Mesendoderm (in vitro differentiated cells): ENCODE measurements at regions not wholly inside any gene's neighbourhood (a gene's known extent, or its start where the extent isn't known, plus 50 kb on each side); places are given as distances from the start of the nearest gene placed in this dataset.
A peak's percentile ranks its signal among the peaks of the same experiment; 100 is the strongest.

Source experiments
- DNase-seq: peaks from one replicate; pipeline ENCODE4 v3.0.0; 2013
- H2AK5ac ChIP-seq: 2 replicates; pipeline ENCODE4 v1.6.1; 2013; ENCODE audit warnings: low read length, inconsistent platforms
- H2BK120ac ChIP-seq: 2 replicates; pipeline ENCODE4 v1.6.1; 2013; ENCODE audit warnings: low read depth, mild to moderate bottlenecking, low read length, moderate library complexity, mixed read lengths
- H2BK15ac ChIP-seq: replicated peaks from 2 replicates; pipeline ENCODE4 v1.6.1; 2013; ENCODE audit warnings: low read depth, mild to moderate bottlenecking, moderate library complexity
- H2BK5ac ChIP-seq: 2 replicates; pipeline ENCODE4 v1.6.1; 2013; ENCODE audit warnings: low read length, inconsistent platforms
- H3K18ac ChIP-seq: 2 replicates; pipeline ENCODE4 v1.6.1; 2013; ENCODE audit warnings: mild to moderate bottlenecking, low read length, mixed read lengths
- H3K23ac ChIP-seq: one replicate; pipeline ENCODE4 v1.6.1; 2013; ENCODE audit warnings: low read length
- H3K27ac ChIP-seq: 2 replicates; pipeline ENCODE4 v1.5.1; 2013; ENCODE audit warnings: low read depth, mild to moderate bottlenecking, inconsistent platforms, low read length, moderate library complexity
- H3K27me3 ChIP-seq: 2 replicates; pipeline ENCODE4 v1.6.1; 2013; ENCODE audit warnings: low read length, control low read depth, mild to moderate bottlenecking, inconsistent platforms; ENCODE audit not compliant: insufficient read depth, poor library complexity
- H3K36me3 ChIP-seq: 2 replicates; pipeline ENCODE4 v1.6.1; 2013; ENCODE audit warnings: low read length, inconsistent platforms; ENCODE audit not compliant: control insufficient read depth, insufficient read depth
- H3K4ac ChIP-seq: one replicate; pipeline ENCODE4 v1.6.1; 2013; ENCODE audit warnings: low read depth, mild to moderate bottlenecking, low read length, moderate library complexity
- H3K4me1 ChIP-seq: 2 replicates; pipeline ENCODE4 v1.6.1; 2013; ENCODE audit warnings: low read depth, low read length, inconsistent platforms; ENCODE audit not compliant: control insufficient read depth
- H3K4me2 ChIP-seq: 2 replicates; pipeline ENCODE4 v1.6.1; 2013; ENCODE audit warnings: low read length
- H3K4me3 ChIP-seq: 2 replicates; pipeline ENCODE4 v1.5.1; 2013; ENCODE audit warnings: mild to moderate bottlenecking, low read length
- H3K56ac ChIP-seq: one replicate; pipeline ENCODE4 v1.6.1; 2013; ENCODE audit warnings: low read length
- H3K79me1 ChIP-seq: 2 replicates; pipeline ENCODE4 v1.6.1; 2013; ENCODE audit warnings: low read length, inconsistent platforms
- H3K79me2 ChIP-seq: 2 replicates; pipeline ENCODE4 v1.6.1; 2013; ENCODE audit warnings: mild to moderate bottlenecking, low read length; ENCODE audit not compliant: control insufficient read depth, insufficient read depth
- H3K9ac ChIP-seq: 2 replicates; pipeline ENCODE4 v1.6.1; 2013; ENCODE audit warnings: low read length, inconsistent platforms
- H4K5ac ChIP-seq: one replicate; pipeline ENCODE4 v1.6.1; 2013; ENCODE audit warnings: low read length
- H4K8ac ChIP-seq: one replicate; pipeline ENCODE4 v1.6.1; 2013; ENCODE audit warnings: low read depth, mild to moderate bottlenecking, control low read depth, low read length, moderate library complexity
- WGBS: extraction: QIAGEN DNeasy Blood & Tissue Kit; methylation state at CpG from one replicate; pipeline ENCODE4 v1.1.7; 2013; ENCODE audit warnings: low lambda C conversion rate, missing lambda C conversion rate; ENCODE audit not compliant: insufficient coverage; ENCODE audit errors: extremely low coverage; 5-methylcytosine and 5-hydroxymethylcytosine counted together

DNA sequence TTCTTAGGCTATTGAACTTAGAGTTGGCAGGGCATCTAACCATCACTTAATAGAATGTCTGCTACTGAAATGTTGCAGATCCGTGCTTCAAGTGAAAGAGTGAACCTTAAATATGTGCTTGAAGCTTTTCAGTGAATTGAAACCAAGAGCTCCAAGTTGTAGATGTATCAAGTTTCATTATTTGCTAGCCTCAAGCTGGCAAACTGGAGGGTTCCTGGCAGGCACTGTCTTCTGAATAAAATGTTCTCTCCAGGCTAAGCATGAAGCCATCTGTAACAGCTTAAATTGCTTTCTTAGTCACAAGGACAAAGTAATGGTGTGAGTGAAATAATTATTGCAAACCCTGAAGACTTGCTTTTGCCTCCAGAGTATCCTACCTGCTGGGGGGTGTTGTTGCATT is 415.0 kb upstream of the SPRY2 start:
- DNase-seq: no peak
- Histone ChIP-seq H2BK5ac (no peak overlapping the region), H3K4me1 (no peaks in the 10 kb centered on the region), H4K5ac (no peak overlapping the region), H3K18ac (no peak overlapping the region), H3K4me3 (no peak overlapping the region), H3K79me2 (no peaks in the 10 kb centered on the region), H3K27me3 (no peaks in the 10 kb centered on the region), H3K56ac (no peak overlapping the region), H2BK15ac (no peak overlapping the region), H3K27ac (no peak overlapping the region), H2AK5ac (no peak overlapping the region), H3K79me1 (no peaks in the 10 kb centered on the region), H3K36me3 (no peaks in the 10 kb centered on the region), H3K4ac (no peak overlapping the region), H3K9ac (no peak overlapping the region), H4K8ac (no peak overlapping the region), H2BK120ac (no peak overlapping the region), H3K4me2 (no peak overlapping the region), H3K23ac (no peak overlapping the region)
- WGBS: no CpG with 5 or more reads among the region's 1 CpG

DNA sequence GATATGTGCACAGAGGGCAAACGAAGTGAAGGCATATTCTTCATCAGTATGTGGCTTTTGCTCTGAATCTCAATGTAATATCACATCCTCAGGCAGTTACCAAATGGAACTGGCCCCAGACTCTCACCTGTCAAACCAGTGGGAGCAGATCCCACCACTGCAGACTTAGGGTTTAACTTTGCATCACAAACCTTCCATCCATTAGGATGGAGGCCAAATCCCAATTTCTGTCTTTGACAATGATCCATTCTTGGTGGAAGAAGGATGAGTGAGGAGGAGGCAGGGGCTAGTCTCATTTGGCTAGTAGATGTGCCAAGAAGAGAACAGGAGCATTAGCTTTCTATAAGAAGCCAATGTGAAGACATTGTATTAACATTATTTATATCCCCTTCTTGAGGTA is 413.5 kb upstream of the SPRY2 start:
- Histone ChIP-seq H3K9ac (no peak overlapping the region), H3K4me1 (no peaks in the 10 kb centered on the region), H2BK5ac (no peak overlapping the region), H3K4ac (no peak overlapping the region), H3K18ac (no peak overlapping the region), H4K5ac (no peak overlapping the region), H3K56ac (no peak overlapping the region), H3K4me2 (no peak overlapping the region), H4K8ac (no peak overlapping the region), H2BK120ac (no peak overlapping the region), H2AK5ac (no peak overlapping the region), H3K36me3 (no peaks in the 10 kb centered on the region), H3K79me2 (no peaks in the 10 kb centered on the region), H3K4me3 (no peak overlapping the region), H3K79me1 (no peaks in the 10 kb centered on the region), H3K27me3 (no peaks in the 10 kb centered on the region), H3K27ac (no peak overlapping the region), H3K23ac (no peak overlapping the region), H2BK15ac (no peak overlapping the region)
- no peak for DNase-seq
- WGBS: no CpG with 5 or more reads among the region's 1 CpG

DNA sequence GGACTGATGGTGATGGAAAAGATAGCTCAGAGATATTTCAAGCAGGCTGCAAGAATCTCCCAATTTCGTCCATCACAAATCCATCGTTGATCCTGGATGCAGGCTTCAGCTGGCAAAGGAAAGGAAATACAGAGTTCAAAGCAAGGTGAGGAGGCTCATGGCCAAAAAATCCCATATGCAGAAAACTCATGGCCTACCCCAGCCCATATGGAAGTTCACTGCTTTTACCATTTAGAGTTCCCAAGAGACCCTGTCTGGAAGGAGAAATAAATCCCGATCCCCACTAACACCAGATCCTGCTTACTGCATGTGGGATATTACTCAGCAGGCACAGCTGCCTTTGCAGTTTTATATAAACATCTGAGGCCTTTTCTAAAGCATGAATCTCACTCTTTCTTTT is 412.9 kb upstream of the SPRY2 start:
- Histone ChIP-seq H3K56ac (no peak overlapping the region), H4K8ac (no peak overlapping the region), H3K4me1 (no peaks in the 10 kb centered on the region), H3K79me1 (no peaks in the 10 kb centered on the region), H3K4ac (no peak overlapping the region), H3K27ac (no peak overlapping the region), H3K4me2 (no peak overlapping the region), H3K27me3 (no peaks in the 10 kb centered on the region), H2BK5ac (no peak overlapping the region), H3K36me3 (no peaks in the 10 kb centered on the region), H3K9ac (no peak overlapping the region), H3K23ac (no peak overlapping the region), H4K5ac (no peak overlapping the region), H3K4me3 (no peak overlapping the region), H2AK5ac (no peak overlapping the region), H2BK120ac (no peak overlapping the region), H3K79me2 (no peaks in the 10 kb centered on the region), H3K18ac (no peak overlapping the region), H2BK15ac (no peak overlapping the region)
- DNase-seq: no peak
- WGBS: no CpG with 5 or more reads among the region's 3 CpGs

DNA sequence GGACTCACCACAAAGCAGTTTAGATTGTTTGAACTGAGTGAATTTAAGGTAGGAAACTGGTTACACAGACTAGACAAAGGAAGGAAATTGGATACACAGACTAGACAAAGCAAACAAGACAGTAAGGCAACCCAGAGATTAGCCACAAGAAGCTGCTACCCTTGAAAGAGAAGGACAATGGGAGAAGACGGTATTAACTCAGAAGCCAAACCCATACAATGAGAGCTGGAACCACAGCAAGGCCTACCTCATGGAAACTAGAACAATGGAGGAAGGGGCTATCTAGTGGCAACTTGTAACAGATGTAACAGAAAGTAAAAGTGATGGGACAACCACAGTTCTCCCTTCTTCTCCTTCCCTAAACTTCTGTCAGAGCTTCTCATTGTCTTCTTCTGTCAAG is 410.9 kb upstream of the SPRY2 start:
- no peak overlapping the region for H4K8ac ChIP-seq
- no peak overlapping the region for H3K56ac ChIP-seq
- H3K23ac ChIP-seq: no peak overlapping the region
- H3K79me2 ChIP-seq: no peaks in the 10 kb centered on the region
- H3K4me2 ChIP-seq: no peak overlapping the region
- no CpG with 5 or more reads among the region's 1 CpG for WGBS
- H3K27me3 ChIP-seq: no peaks in the 10 kb centered on the region
- no peaks in the 10 kb centered on the region for H3K4me1 ChIP-seq
- no peak overlapping the region for H3K27ac ChIP-seq
- H3K79me1 ChIP-seq: no peaks in the 10 kb centered on the region
- H2BK5ac ChIP-seq: no peak overlapping the region
- DNase-seq: peak; percentile 82
- no peak overlapping the region for H3K18ac ChIP-seq
- H3K4me3 ChIP-seq: no peak overlapping the region
- no peak overlapping the region for H3K4ac ChIP-seq
- H2BK15ac ChIP-seq: no peak overlapping the region
- no peak overlapping the region for H3K9ac ChIP-seq
- H2BK120ac ChIP-seq: no peak overlapping the region
- no peaks in the 10 kb centered on the region for H3K36me3 ChIP-seq
- H4K5ac ChIP-seq: no peak overlapping the region
- H2AK5ac ChIP-seq: no peak overlapping the region

DNA sequence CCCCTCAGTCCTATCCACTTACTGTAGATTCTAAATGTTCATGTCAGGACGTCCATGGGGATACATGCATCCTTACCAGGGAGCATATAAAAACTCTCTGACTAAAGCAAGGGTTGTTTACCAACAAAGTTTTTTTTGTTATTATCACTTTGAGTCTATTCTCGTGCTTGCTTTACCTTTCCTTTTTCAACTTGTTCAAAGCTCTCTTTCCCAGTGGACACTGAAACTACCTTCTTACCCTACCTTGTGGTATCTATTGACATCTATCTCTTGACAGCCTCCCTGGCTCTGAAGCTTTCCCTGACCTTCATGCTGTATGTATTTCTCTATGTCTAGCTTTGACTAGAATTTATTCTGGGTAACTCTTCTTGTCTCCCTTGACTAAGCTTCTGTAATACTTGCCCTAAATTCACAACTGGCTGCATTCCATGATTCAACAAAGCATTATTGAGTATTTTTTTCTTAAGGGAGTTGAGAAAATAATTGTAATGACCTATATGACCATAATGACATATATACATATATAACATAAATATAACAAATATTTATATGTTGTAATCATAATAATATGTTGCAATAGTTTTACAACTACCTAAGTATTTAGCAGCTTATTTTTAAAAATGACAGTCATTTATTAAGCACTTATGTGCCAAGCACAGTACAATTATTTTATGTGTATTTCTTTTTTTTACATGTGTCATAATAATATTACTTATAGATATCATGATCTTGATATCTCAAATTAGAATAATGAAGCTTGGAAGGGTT is 403.4 kb upstream of the SPRY2 start:
- no peak overlapping the region for H2BK5ac ChIP-seq
- H3K9ac ChIP-seq: no peak overlapping the region
- H3K79me2 ChIP-seq: no peaks in the 10 kb centered on the region
- H3K56ac ChIP-seq: no peak overlapping the region
- no peak overlapping the region for H2BK120ac ChIP-seq
- no peak overlapping the region for H2AK5ac ChIP-seq
- H3K79me1 ChIP-seq: no peaks in the 10 kb centered on the region
- no peaks in the 10 kb centered on the region for H3K4me1 ChIP-seq
- H3K23ac ChIP-seq: no peak overlapping the region
- H3K27me3 ChIP-seq: no peaks in the 10 kb centered on the region
- no peak overlapping the region for H2BK15ac ChIP-seq
- H3K4me3 ChIP-seq: no peak overlapping the region
- no peak overlapping the region for H4K8ac ChIP-seq
- no peaks in the 10 kb centered on the region for H3K36me3 ChIP-seq
- no CpG with 5 or more reads among the region's 2 CpGs for WGBS
- no peak overlapping the region for H3K18ac ChIP-seq
- no peak for DNase-seq
- no peak overlapping the region for H3K4ac ChIP-seq
- H3K4me2 ChIP-seq: no peak overlapping the region
- H3K27ac ChIP-seq: no peak overlapping the region
- H4K5ac ChIP-seq: no peak overlapping the region

DNA sequence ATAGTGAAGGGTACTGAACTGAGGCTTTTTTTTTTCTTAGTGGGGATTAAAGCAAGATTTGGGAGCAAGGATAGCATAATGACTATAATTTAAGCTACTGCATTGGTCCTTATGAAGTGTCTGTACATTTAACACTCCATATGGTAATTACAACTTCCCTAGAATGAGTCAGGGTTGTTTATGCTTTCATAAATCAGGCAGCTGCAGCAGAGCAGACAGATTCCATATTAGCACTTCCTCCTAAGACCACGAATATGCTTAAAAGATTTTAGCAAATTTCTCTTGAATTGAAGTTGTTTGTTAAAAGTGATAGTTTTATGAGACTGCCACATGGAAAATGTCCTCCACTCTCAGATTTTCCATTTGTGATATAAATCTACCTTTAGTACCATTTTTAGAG is 401.1 kb upstream of the SPRY2 start:
- no peaks in the 10 kb centered on the region for H3K4me1 ChIP-seq
- no peaks in the 10 kb centered on the region for H3K36me3 ChIP-seq
- no peak overlapping the region for H2BK5ac ChIP-seq
- H3K79me1 ChIP-seq: no peaks in the 10 kb centered on the region
- no peak overlapping the region for H3K9ac ChIP-seq
- no peaks in the 10 kb centered on the region for H3K79me2 ChIP-seq
- no peak overlapping the region for H3K56ac ChIP-seq
- no peak overlapping the region for H2BK120ac ChIP-seq
- no peak for DNase-seq
- H4K8ac ChIP-seq: no peak overlapping the region
- no peak overlapping the region for H3K18ac ChIP-seq
- WGBS: no CpG with 5 or more reads among the region's 1 CpG
- no peaks in the 10 kb centered on the region for H3K27me3 ChIP-seq
- H2AK5ac ChIP-seq: no peak overlapping the region
- no peak overlapping the region for H3K4me2 ChIP-seq
- no peak overlapping the region for H3K4me3 ChIP-seq
- no peak overlapping the region for H2BK15ac ChIP-seq
- no peak overlapping the region for H3K23ac ChIP-seq
- H3K4ac ChIP-seq: no peak overlapping the region
- no peak overlapping the region for H3K27ac ChIP-seq
- no peak overlapping the region for H4K5ac ChIP-seq
